Activated naive CD8-positive, alpha-beta T cell treated with anti-CD3 and anti-CD28 coated beads, Interleukin-2, amount 10 ng/mL, durations not matched to agents 7 days and 5 days (primary cell): ENCODE measurements at regions not wholly inside any gene's neighbourhood (a gene's known extent, or its start where the extent isn't known, plus 50 kb on each side); places are given as distances from the start of the nearest gene placed in this dataset.

ENCODE experiments used
- ATAC-seq: fragments of 150-1000 bp; cut with Tn5 transposase; one replicate; pipeline ENCODE4 v1.10.0; 2021; ENCODE audit warnings: low read depth, moderate library complexity
- POLR2A ChIA-PET: fragments of 350-600 bp; sonication (Branson Sonifier 250); formaldehyde crosslinking; loops from one replicate; lab custom pipeline; 2021; ENCODE audit warnings: antibody characterized with exemption; lab: Charles Lee
- DNase-seq: peaks from one replicate; pipeline ENCODE4 v3.0.0; 2021
- H3K27ac Mint-ChIP-seq: one replicate; pipeline ENCODE4 v1.8.0; 2022; ENCODE audit warnings: mild to moderate bottlenecking, mixed read lengths
- H3K27me3 Mint-ChIP-seq: one replicate; pipeline ENCODE4 v1.8.0; 2022; ENCODE audit warnings: mild to moderate bottlenecking, moderate library complexity, mixed read lengths
- H3K36me3 Mint-ChIP-seq: one replicate; pipeline ENCODE4 v1.8.0; 2021; ENCODE audit warnings: mild to moderate bottlenecking, mixed read lengths
- H3K4me1 Mint-ChIP-seq: one replicate; pipeline ENCODE4 v1.8.0; 2021; ENCODE audit warnings: mixed read lengths
- H3K4me3 Mint-ChIP-seq: one replicate; pipeline ENCODE4 v1.8.0; 2022; ENCODE audit warnings: mild to moderate bottlenecking, moderate library complexity, mixed read lengths
- H3K9me3 Mint-ChIP-seq: one replicate; pipeline ENCODE4 v1.8.0; 2021; ENCODE audit warnings: mixed read lengths

DNA sequence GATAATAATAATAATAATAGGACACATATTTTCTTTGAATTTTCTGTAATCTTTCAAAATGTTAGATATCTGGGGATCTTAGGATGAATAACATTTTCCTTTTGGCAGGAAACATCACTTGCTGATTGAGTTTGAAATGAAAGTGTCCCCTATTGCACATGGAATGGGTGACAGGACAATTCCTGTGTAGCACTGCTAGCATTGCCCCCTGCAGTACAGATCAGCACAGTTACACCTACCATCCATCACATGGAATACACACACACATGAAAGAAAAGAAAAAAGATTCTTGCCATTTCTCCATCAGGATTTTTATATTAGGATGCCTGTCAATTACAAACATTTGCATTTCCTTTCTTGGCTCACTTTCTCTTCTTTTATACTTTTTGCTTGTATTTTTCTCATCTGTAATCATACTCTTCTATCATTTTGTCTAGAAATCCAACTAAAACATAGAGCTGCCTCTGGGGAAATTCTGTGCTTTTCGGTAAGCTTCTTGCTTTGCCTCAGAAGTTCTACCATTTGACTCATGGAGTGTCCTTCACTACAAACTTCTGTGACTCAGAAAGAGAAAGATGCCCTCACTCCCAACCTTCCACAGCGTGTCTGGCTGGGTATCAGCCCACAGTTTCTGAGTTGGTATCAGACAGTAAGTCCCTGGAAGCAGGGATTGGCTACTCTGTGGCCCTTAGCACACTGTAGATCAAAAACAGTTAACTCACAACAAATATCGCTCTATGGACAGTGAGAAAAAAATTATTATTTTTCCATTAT, 641.2 kb downstream of the PTPRC start:
- peaks cover 3% of the 10 kb centered on the region for H3K4me1 Mint-ChIP-seq
- DNase-seq, result no peak
- no peaks in the 10 kb centered on the region for H3K27me3 Mint-ChIP-seq
- H3K27ac Mint-ChIP-seq, result no peak overlapping the region
- H3K9me3 Mint-ChIP-seq, result peaks cover 3% of the 10 kb centered on the region
- H3K36me3 Mint-ChIP-seq, result no peaks in the 10 kb centered on the region
- POLR2A ChIA-PET, result no interaction called here
- H3K4me3 Mint-ChIP-seq, result no peak overlapping the region
- ATAC-seq, result no peak

- H3K4me1 Mint-ChIP-seq, result peaks cover 3% of the 10 kb centered on the region
- peaks cover 1% of the 10 kb centered on the region for H3K9me3 Mint-ChIP-seq
- no peak overlapping the region for H3K4me3 Mint-ChIP-seq
- no peaks in the 10 kb centered on the region for H3K27me3 Mint-ChIP-seq
- ATAC-seq (no peak), DNase-seq (no peak)
- no peak overlapping the region for H3K27ac Mint-ChIP-seq
- POLR2A ChIA-PET, result no interaction called here
- H3K36me3 Mint-ChIP-seq, result no peaks in the 10 kb centered on the region
These were observed 644.0 kb downstream of the PTPRC start for GRCh38 chr1:199282751-199283305.

DNA sequence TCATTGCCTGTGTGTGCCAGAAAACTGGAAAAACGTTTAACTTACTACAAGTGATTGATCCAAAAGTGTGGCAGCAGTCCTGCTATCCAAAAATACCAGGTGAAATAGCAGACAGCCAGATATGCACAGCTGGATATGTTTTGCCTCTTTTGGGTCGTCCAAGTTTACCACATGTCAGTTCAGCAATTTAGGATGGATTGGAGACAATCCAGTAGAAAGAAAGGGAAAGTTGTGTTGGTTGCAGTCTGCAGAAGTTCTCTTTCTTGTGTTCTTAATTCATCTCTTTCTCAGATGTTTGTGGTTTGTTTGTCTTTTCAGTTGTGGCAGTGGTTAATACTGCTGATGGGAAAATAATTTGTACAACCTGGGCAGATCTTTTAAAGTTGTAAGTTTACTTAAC, 645.0 kb downstream of the PTPRC start:
- POLR2A ChIA-PET, result no interaction called here
- Mint-ChIP-seq H3K27ac (no peak overlapping the region), H3K9me3 (peaks cover 1% of the 10 kb centered on the region), H3K4me3 (no peak overlapping the region), H3K27me3 (no peaks in the 10 kb centered on the region), H3K36me3 (no peaks in the 10 kb centered on the region), H3K4me1 (peaks cover 3% of the 10 kb centered on the region)
- DNase-seq (no peak), ATAC-seq (no peak)

GRCh38 chr1:199287206-199287605, 648.4 kb downstream of the PTPRC start:
- H3K27me3 Mint-ChIP-seq, result no peaks in the 10 kb centered on the region
- DNase-seq, result no peak
- POLR2A ChIA-PET, result no interaction called here
- H3K4me3 Mint-ChIP-seq, result no peak overlapping the region
- H3K4me1 Mint-ChIP-seq, result peaks cover 3% of the 10 kb centered on the region
- no peaks in the 10 kb centered on the region for H3K36me3 Mint-ChIP-seq
- H3K9me3 Mint-ChIP-seq, result peaks cover 1% of the 10 kb centered on the region
- H3K27ac Mint-ChIP-seq, result no peak overlapping the region
- no peak for ATAC-seq

- peaks cover 3% of the 10 kb centered on the region for H3K4me1 Mint-ChIP-seq
- H3K9me3 Mint-ChIP-seq, result peaks cover 1% of the 10 kb centered on the region
- ATAC-seq, result no peak
- H3K27ac Mint-ChIP-seq, result no peak overlapping the region
- H3K4me3 Mint-ChIP-seq, result no peak overlapping the region
- H3K27me3 Mint-ChIP-seq, result no peaks in the 10 kb centered on the region
- H3K36me3 Mint-ChIP-seq, result no peaks in the 10 kb centered on the region
- DNase-seq, result no peak
- POLR2A ChIA-PET, result no interaction called here
These were observed 648.8 kb downstream of the PTPRC start for GRCh38 chr1:199287647-199288046.

DNA sequence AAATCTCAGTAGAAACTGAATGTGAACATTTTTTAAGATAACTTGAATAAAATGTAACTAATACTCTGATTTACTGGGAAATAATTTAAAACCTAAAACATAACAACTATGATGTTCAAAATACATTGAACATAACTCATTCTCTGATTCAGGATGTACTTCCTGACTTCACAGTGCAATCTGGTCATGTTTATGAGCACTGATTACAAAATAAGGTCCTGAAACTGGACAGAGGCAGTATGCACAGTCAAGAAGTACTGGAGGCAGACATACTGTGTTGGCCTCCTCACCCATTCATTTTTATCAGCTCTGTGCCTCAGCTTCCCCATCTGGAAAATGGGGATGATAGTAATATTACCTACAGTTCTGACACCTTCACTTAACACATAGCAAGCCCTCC, 651.3 kb downstream of the PTPRC start:
- ATAC-seq, result no peak
- Mint-ChIP-seq H3K36me3 (no peaks in the 10 kb centered on the region), H3K4me1 (no peaks in the 10 kb centered on the region), H3K27me3 (peaks cover 2% of the 10 kb centered on the region), H3K27ac (no peak overlapping the region), H3K4me3 (no peak overlapping the region), H3K9me3 (peaks cover 1% of the 10 kb centered on the region)
- DNase-seq, result no peak
- POLR2A ChIA-PET, result no interaction called here

DNA sequence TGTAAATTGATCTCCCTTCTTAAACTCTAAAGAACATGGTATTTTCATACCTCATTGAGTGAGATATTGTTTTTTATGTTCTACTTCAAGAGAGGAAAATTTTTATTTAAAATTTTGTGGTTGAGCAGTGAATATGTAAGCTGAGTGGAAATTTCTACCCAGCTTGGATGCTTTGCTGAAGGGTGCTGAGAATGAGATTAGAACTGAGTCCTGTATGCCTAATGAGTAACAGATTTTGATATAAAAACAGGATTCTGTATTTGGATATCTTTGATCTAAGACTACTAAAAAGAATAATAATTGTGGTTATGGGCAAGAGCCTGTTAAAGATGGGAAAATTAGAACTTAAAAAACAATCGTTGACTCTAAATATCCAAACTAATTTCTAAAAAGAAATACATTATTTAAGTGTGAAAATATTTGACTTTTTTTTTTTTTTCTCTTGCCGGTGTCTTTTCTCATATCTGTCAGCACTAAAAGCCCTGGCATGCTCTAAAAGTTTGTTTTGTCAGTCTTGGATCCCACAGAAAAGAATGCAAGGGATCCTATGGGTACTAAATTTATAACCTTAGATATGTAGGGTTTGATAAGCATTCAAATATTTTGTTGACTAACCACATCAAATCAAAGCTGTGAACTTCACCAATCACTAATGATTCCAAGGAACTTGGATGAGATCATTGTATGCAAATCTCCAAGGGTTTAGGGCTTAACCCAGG, 652.3 kb downstream of the PTPRC start:
- ATAC-seq, result no peak
- H3K9me3 Mint-ChIP-seq, result no peaks in the 10 kb centered on the region
- POLR2A ChIA-PET, result no interaction called here
- no peak for DNase-seq
- H3K27ac Mint-ChIP-seq, result no peak overlapping the region
- no peak overlapping the region for H3K4me3 Mint-ChIP-seq
- peaks cover 5% of the 10 kb centered on the region for H3K27me3 Mint-ChIP-seq
- no peaks in the 10 kb centered on the region for H3K4me1 Mint-ChIP-seq
- H3K36me3 Mint-ChIP-seq, result no peaks in the 10 kb centered on the region

DNA sequence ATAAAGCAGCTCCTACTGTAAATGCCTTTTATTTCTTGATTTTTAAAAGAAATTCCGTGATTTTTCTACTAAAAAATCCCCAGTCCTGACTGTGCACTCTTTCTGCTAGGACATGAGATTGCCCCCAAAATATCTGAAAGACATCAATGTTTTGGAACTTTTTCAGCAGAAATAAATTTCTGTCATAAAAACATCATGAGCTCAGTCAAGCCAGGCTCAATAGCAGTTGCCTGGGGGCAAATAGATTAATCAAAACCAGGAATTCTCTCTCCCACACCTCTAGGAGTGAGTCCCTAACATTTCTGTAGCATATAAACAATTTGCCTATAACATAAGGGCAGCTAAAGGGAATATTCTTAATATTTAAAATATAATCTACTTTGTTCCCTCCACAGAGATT, 654.1 kb downstream of the PTPRC start:
- Mint-ChIP-seq H3K27ac (no peak overlapping the region), H3K4me3 (no peak overlapping the region), H3K9me3 (no peaks in the 10 kb centered on the region), H3K27me3 (peaks cover 5% of the 10 kb centered on the region), H3K4me1 (no peaks in the 10 kb centered on the region), H3K36me3 (no peaks in the 10 kb centered on the region)
- DNase-seq (no peak), ATAC-seq (no peak)
- POLR2A ChIA-PET, result no interaction called here

DNA sequence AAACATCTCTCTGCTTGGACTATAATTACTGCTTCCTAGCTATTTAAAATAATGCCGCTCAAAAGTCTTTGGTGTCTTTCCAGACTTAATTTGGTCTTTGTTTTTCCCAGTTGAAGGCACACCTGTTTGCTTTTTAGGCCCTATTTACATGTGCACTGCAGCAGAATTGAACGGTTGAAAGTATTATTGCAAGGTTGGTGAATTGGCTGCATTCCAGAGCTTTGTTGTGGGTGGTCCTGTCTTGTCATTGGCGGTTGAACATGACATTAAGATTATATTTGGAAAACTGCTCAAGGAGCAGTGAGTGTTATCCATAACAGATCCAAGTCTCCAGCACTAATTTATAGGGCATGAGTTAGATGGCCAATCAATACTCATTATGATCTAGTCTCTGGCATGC, 656.3 kb downstream of the PTPRC start:
- no peak for DNase-seq
- no peak overlapping the region for H3K4me3 Mint-ChIP-seq
- no peaks in the 10 kb centered on the region for H3K9me3 Mint-ChIP-seq
- no peaks in the 10 kb centered on the region for H3K4me1 Mint-ChIP-seq
- POLR2A ChIA-PET, result no interaction called here
- no peak overlapping the region for H3K27ac Mint-ChIP-seq
- ATAC-seq, result no peak
- no peaks in the 10 kb centered on the region for H3K36me3 Mint-ChIP-seq
- peaks cover 5% of the 10 kb centered on the region for H3K27me3 Mint-ChIP-seq

DNA sequence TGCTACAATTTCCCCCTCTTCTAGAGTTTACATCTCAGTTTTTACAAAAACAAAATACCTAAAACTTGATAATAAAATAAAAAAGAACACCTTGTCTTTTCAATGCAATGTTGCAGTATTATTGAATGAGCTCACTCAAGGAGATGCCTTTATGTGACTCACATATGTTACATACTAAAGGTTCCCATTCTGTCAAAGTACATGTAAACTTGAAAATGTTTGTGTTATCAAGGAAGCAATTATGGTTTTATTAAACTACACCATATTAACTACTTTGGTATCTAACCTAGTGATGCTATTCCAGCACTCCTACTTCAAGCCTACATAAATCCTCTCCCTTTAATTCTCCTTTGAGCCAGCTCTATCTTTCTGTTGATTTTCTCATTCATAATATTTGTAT, 658.3 kb downstream of the PTPRC start:
- DNase-seq (no peak), ATAC-seq (no peak)
- POLR2A ChIA-PET, result no interaction called here
- Mint-ChIP-seq H3K4me3 (no peak overlapping the region), H3K9me3 (no peaks in the 10 kb centered on the region), H3K27ac (no peak overlapping the region), H3K4me1 (no peaks in the 10 kb centered on the region), H3K36me3 (no peaks in the 10 kb centered on the region), H3K27me3 (peaks cover 5% of the 10 kb centered on the region)

GRCh38 chr1:199297887-199298286, 659.0 kb downstream of the PTPRC start:
- H3K4me1 Mint-ChIP-seq, result no peaks in the 10 kb centered on the region
- no peak for ATAC-seq
- no peak overlapping the region for H3K4me3 Mint-ChIP-seq
- DNase-seq, result no peak
- peaks cover 5% of the 10 kb centered on the region for H3K27me3 Mint-ChIP-seq
- H3K9me3 Mint-ChIP-seq, result no peaks in the 10 kb centered on the region
- POLR2A ChIA-PET, result no interaction called here
- H3K27ac Mint-ChIP-seq, result no peak overlapping the region
- H3K36me3 Mint-ChIP-seq, result no peaks in the 10 kb centered on the region

DNA sequence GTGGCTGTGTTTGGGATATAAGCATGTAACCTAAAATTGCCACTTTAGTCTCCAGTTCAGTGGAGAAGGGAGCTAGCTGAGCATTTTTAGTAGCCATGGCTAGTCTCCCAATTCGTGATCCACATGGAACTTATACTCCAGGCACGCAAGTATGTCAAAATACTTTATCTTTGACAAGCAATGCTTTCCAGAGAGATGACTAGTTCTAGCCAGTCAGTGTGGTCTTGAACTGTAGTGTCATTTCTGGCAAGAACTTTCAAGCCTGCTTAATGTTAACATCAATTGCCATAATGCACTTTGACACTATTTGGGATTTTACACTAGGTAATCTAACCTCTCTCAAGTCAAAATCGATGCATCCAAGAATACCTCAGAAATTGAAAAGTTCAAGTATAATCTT, 660.0 kb downstream of the PTPRC start:
- Mint-ChIP-seq H3K36me3 (no peaks in the 10 kb centered on the region), H3K27me3 (peaks cover 3% of the 10 kb centered on the region), H3K27ac (no peak overlapping the region), H3K4me3 (no peak overlapping the region), H3K9me3 (no peaks in the 10 kb centered on the region), H3K4me1 (no peaks in the 10 kb centered on the region)
- no peak for DNase-seq
- no peak for ATAC-seq
- POLR2A ChIA-PET, result no interaction called here

DNA sequence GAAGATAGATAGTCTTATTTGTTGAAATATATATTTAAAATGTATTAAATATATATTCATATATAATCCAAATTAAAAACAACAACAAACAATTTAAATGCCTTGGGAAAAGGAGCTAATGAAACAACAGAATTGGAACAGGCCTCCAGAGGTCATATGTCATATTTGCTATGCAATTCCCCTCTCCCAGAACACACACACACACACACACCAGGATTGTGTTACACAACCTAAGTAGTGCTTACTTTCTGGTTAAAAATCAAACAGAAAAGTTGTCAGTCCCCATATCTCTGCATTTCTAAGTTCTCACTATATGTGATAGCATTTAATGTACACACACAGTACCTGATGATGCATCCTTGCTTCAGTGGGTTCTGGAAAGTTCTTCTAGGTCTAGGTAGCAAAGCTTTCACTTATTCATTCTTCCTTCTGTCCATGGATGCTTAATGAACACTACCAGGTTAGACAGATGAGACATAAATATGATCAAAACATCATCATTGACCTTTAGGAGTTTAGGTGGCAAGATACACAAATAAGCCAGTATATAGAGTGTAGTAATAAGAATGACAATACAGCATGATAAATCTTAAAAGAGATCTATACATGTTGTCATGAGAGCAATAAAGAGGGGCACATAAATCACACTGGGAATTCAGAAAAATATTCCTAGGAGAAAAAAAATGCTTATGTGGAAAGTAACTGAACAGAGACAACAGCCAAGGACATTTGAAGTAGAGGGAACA, 662.8 kb downstream of the PTPRC start:
- POLR2A ChIA-PET, result no interaction called here
- ATAC-seq (no peak), DNase-seq (no peak)
- peaks cover 3% of the 10 kb centered on the region for H3K27me3 Mint-ChIP-seq
- H3K27ac Mint-ChIP-seq, result no peak overlapping the region
- no peaks in the 10 kb centered on the region for H3K4me1 Mint-ChIP-seq
- H3K36me3 Mint-ChIP-seq, result no peaks in the 10 kb centered on the region
- H3K9me3 Mint-ChIP-seq, result no peaks in the 10 kb centered on the region
- no peak overlapping the region for H3K4me3 Mint-ChIP-seq
